ENCODE measurements at regions not wholly inside any gene's neighbourhood (a gene's known extent, or its start where the extent isn't known, plus 50 kb on each side); places are given as distances from the start of the nearest gene placed in this dataset.
"Not testable (repeated sequence)": the region's sequence is repeated elsewhere in the genome, so short reads cannot be mapped to it uniquely, and the experiment has no call there.

- FAIRE-seq, result no peak
Measured at GRCh38 chr11:38842991-38843390, 2245.0 kb upstream of the RAG2 start.

DNA sequence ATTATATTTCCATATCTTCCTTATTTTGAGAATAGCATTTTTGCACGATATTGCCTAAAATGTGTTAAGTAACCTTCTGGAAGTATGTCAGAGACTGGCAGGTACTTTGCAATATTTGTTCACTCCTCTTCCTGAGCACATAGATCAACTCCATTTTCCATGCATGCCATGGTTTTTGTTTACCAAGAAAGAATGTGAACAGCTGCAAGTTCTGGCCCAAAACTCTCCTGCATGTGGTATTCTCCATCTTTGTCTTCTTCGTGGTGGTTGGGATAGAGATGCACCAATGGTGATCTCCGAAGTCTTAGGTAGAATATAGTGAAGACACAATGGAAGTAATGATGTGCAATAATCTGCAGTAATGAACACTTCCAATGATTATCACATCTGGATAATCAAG is 2241.0 kb upstream of the RAG2 start:
- FAIRE-seq, result no peak

- no peak for FAIRE-seq
Measured at GRCh38 chr11:38835966-38836365, 2237.9 kb upstream of the RAG2 start.

- no peak for FAIRE-seq
Measured at GRCh38 chr11:38824573-38824972, 2226.5 kb upstream of the RAG2 start.

DNA sequence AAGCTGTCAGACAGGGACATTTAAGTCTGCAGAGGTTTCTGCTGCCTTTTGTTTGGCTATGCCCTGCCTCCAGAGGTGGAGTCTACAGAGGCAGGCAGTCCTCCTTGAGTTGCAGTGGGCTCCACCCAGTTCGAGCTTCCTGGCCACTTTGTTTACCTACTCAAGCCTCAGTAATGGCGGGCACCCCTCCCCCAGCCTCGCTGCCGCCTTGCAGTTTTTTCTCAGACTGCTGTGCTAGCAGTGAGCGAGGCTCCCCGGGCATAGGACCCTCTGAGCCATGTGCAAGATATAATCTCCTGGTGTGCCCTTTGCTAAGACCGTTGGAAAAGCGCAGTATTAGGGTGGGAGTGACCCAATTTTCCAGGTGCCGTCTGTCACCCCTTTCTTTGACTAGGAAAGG is 2223.8 kb upstream of the RAG2 start:
- not testable (repeated sequence) for FAIRE-seq

GRCh38 chr11:38819981-38820380 is 2221.9 kb upstream of the RAG2 start:
- FAIRE-seq, result no peak

DNA sequence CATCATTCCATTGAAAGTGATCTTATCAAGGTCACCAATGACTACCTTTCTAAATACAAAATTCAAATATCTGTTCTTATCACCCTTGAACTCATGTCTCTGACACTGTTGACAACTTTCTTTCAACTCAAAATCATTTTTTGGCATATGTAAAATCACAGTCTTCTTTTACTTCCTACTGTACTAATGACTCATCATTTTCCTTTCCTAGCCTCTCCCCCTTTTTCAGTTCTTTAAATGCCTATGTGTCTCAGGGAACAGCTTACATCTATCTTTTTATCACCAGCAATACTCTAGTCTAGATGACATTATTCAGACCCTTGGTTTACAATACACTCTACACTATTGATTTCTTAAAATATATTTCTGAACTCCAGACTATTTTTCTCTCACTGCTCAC is 2220.7 kb upstream of the RAG2 start:
- no peak for FAIRE-seq

DNA sequence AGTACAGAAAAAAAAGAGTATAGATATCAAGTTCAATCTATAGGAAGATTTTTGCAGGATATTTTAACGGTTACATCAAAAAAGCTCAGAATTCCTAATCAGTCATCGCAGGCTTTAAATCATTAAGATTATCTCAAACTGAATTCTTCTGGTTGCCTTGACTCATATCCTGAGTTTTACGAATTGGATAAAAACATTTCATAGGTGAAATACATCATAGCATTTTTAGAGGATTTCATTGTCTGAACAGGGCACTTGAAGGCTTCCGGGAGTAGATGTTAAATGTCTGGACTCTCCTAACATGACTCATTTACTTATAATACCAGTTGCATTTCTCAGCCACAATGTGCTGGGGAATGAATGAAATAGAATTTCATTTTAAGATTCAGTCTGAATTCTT is 2216.6 kb upstream of the RAG2 start:
- FAIRE-seq, result no peak

- no peak for FAIRE-seq
Measured at GRCh38 chr11:38809521-38809920, 2211.5 kb upstream of the RAG2 start.

- FAIRE-seq, result no peak
Measured at GRCh38 chr11:38796281-38796680, 2198.2 kb upstream of the RAG2 start.

DNA sequence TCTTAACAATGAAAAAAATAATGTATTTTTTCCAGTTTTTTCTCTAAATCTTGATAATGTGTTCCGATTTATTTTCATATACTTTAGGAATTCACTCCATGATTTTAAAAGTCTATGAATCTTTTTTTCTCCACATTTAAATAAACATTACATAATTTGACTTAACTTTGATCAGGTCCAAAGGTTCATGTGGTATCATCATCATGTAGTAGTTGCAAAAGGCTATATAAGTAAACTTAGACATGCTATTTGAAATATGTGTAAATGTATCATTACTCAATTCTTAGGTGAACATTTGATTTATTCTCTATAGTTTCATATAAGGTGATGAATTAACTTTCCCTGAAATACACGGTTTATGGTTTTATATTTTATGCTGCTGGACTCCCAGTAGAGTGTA is 2197.0 kb upstream of the RAG2 start:
- no peak for FAIRE-seq

- FAIRE-seq, result peak; percentile 98
Measured at GRCh38 chr11:38791346-38791961, 2193.4 kb upstream of the RAG2 start.

DNA sequence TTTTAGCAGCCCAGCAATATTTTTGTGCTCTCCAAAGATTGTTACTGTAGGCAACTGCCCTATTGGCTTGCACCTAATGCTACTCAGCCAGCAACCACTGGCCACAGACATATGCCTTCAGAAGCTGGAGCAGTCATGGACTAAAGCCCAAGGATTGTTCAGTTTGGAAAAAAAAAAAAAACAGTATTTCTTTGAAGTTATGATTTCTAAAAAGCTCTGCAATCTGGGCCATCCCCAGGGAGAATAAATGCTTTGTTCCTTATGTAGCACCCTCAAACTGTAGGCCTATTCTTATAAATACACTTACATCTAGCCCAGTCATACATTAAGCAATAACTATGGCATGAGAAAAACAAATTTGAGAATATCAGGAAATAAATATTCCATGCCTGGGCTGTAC is 2190.5 kb upstream of the RAG2 start:
- no peak for FAIRE-seq

DNA sequence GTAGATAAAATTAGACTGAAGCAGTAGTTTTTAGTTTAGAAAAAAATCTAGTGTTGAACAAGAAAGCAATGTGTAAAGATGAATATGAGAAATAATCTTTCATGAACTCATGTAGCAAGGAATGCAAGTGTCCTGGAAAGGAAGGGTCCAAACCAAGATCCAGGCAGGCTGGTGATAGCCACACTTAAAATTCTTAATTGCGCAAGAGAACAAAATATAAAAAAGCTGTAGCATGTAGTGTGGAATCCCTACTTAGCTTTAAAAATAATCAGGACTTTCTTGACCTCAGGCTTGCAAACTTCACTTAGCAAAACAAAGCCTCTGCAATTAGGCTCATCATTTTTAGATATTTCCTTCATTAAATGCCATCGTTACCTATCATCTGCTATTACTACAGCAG is 2186.1 kb upstream of the RAG2 start:
- FAIRE-seq, result no peak

GRCh38 chr11:38766796-38767195 is 2168.8 kb upstream of the RAG2 start:
- no peak for FAIRE-seq

DNA sequence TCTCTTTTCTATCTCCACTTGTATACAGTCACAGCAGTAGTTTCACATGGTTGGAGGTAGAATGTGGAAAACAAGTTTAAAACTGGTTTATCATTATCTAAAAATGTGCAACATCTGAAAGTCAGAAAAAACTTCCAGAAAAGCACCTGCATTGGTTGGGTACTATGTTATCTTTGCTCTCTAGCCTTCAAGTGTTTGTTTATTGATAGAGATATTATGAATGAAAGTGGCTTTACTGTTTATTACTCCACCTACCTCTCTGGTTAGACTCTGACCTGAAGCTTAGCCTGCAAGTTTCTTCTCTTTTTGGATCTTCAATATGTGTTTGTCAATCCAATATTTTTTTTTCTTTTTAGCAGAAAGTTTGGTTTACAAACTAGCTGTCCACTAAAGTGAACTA is 2161.4 kb upstream of the RAG2 start:
- no peak for FAIRE-seq

- no peak for FAIRE-seq
Measured at GRCh38 chr11:38756537-38756936, 2158.5 kb upstream of the RAG2 start.

GRCh38 chr11:38751421-38751820 is 2153.4 kb upstream of the RAG2 start:
- no peak for FAIRE-seq

- not testable (repeated sequence) for FAIRE-seq
Measured at GRCh38 chr11:38746516-38746915, 2148.5 kb upstream of the RAG2 start.

DNA sequence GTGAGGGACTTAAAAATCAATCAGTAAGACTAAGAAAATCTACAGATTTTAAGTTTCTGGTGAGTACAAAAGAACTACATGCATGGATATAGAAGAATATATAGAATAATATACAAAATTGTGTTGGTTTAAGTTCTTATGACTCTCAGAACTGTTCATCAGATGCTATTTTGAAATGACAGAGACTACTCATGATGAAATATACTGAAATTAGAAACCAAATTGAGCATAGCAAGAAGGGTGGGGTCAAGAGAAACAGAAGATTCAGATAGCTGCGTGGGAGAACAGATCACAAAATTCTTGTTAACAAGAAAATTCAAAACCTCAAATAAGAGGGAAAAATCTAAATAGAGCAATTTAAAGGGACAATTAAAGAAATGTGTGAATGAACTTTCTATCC is 2125.3 kb upstream of the RAG2 start:
- no peak for FAIRE-seq

- FAIRE-seq, result no peak
Measured at GRCh38 chr11:38721586-38722315, 2123.7 kb upstream of the RAG2 start.

GRCh38 chr11:38718659-38719058 is 2120.6 kb upstream of the RAG2 start:
- no peak for FAIRE-seq

DNA sequence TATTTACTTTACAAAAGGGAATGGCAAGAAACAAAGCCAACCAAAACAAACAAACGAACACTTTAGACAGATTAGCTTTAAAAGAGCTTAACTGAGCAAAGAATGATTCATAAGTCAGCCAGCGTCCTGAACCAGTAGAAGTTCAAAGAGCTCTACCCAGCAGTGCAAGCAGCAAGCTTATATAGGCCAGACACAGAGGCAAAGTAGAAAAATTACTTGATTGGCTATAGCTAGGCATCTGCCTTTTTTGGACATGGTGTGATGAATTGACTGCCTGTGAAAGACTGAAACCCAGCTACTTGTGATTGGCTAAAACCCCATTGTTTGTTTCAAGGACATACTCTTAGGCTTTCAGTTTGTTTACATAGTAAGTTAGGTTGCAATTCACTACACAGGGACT is 2120.0 kb upstream of the RAG2 start:
- FAIRE-seq, result no peak

DNA sequence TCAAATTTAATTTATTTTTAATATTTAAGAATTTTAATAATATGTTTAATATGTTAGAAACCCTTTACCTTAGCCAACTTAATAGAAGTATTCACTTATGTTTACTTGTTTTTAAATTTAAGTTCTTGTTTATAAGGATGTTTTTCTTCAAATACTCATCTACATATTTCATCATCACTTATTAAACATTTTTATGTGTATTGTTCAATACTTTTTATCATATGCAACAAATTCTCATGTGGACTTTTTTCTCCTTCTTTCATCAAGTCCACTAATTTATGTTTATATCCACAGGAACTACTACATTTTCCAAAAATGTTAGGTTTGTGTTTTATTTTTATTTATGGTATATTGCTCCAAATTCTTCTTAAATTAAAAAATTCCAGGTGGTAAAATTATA is 2113.1 kb upstream of the RAG2 start:
- FAIRE-seq, result no peak

- no peak for FAIRE-seq
Measured at GRCh38 chr11:38710262-38710661, 2112.2 kb upstream of the RAG2 start.
